ENCODE measurements at regions not wholly inside any gene's neighbourhood (a gene's known extent, or its start where the extent isn't known, plus 50 kb on each side); places are given as distances from the start of the nearest gene placed in this dataset.

GRCh38 chr5:145531038-145531734, 304.0 kb downstream of the PRELID2 start:
- TF ChIP-seq CTCF (IDR thresholded peaks at IDR 0.05) (no peak), ZFX (IDR thresholded peaks at IDR 0.05; ENCODE audit: borderline replicate concordance) (no peak)

Data from 22Rv1 (cell line).